Pancreas (tissue), 10 donors: ENCODE measurements at regions not wholly inside any gene's neighbourhood (a gene's known extent, or its start where the extent isn't known, plus 50 kb on each side); places are given as distances from the start of the nearest gene placed in this dataset.

Experiments used
- ATAC-seq, 4 donors: fragments of 200-7000 bp; cut with Tn5 transposase; one replicate each; pipeline versions ENCODE4 v1.8.0 to v1.9.1; 2020; ENCODE audit warnings: mild to moderate bottlenecking in 4 of 4, moderate library complexity in 4 of 4
- DNase-seq, 6 donors: peaks; one replicate each; pipeline ENCODE4 v3.0.0-alpha.2; 2020
- FAIRE-seq: peaks from 2 replicates; lab custom pipeline; 2012; peaks lifted over from hg19 to GRCh38; lab: Jason Lieb, UNC
- H3K27ac ChIP-seq, 4 donors: fragments of 200-600 bp; sonication (generic); 1 replicate in 3 of 4; 2 replicates in 1 of 4; pipeline versions ENCODE4 v1.5.0 to v1.8.0; 2020
- H3K27me3 ChIP-seq, 4 donors: fragments of 200-600 bp; one replicate each; pipeline ENCODE4 v1.8.0; 2021
- H3K36me3 ChIP-seq, 3 donors: fragments of 200-600 bp; sonication (generic) in 1 of 3; one replicate each; pipeline versions ENCODE4 v1.5.0 to v1.8.0; 2020 to 2021
- H3K4me1 ChIP-seq, 3 donors: fragments of 200-600 bp; one replicate each; pipeline ENCODE4 v1.8.0; 2021
- H3K4me3 ChIP-seq, 4 donors: fragments of 200-600 bp; sonication (generic) in 2 of 4; one replicate each; pipeline versions ENCODE4 v1.5.0 to v1.8.0; 2020 to 2021
- H3K9me3 ChIP-seq, 4 donors: fragments of 200-600 bp; one replicate each; pipeline ENCODE4 v1.8.0; 2021
- WGBS, 2 donors: extraction: QIAGEN DNeasy Blood & Tissue Kit; methylation state at CpG; one replicate each; pipeline ENCODE4 v1.1.7; 2013; 5-methylcytosine and 5-hydroxymethylcytosine counted together
- intact Hi-C, 3 donors: fragments of 100-400 bp; cut with DNase I; formaldehyde crosslinking; loops; one replicate each; pipeline versions ENCODE4 v1.11.1 to v1.14.2; 2022
- TF ChIP-seq, protein P1 (sequence below), 4 donors: fragments of 200-600 bp; sonication (generic) in 3 of 4; IDR thresholded peaks; one replicate each; pipeline versions ENCODE4 v1.5.0 to v1.8.0; 2021; ENCODE audit warnings: antibody characterized with exemption in 4 of 4
- donor health status: healthy with polysubstance abuse.
- donor health status: DM: no; HTN: no; CAD: no; lungs with moderate emphysema.
- donor health status: DM: no; HTN: no; CAD: no.
- donor health status: control.
- donor health status: control.
- donor health status: Bipolar disorder and iron deficiency.
- donor health status: DM: yes; HTN: yes; CAD: no.
- donor health status: DM: no; HTN: no; CAD: no.
- donor health status: DM: no; HTN: no; CAD: no.
- donor health status: DM: yes; HTN: yes; CAD: no.

- no peaks in the 10 kb centered on the region for H3K9me3 ChIP-seq
- H3K4me3 ChIP-seq, result no peak overlapping the region
- no peak for ATAC-seq
- H3K36me3 ChIP-seq, result no peaks in the 10 kb centered on the region
- no peaks in the 10 kb centered on the region for H3K4me1 ChIP-seq
- intact Hi-C loops, result no loop called here
- TF ChIP-seq, protein P1, sequence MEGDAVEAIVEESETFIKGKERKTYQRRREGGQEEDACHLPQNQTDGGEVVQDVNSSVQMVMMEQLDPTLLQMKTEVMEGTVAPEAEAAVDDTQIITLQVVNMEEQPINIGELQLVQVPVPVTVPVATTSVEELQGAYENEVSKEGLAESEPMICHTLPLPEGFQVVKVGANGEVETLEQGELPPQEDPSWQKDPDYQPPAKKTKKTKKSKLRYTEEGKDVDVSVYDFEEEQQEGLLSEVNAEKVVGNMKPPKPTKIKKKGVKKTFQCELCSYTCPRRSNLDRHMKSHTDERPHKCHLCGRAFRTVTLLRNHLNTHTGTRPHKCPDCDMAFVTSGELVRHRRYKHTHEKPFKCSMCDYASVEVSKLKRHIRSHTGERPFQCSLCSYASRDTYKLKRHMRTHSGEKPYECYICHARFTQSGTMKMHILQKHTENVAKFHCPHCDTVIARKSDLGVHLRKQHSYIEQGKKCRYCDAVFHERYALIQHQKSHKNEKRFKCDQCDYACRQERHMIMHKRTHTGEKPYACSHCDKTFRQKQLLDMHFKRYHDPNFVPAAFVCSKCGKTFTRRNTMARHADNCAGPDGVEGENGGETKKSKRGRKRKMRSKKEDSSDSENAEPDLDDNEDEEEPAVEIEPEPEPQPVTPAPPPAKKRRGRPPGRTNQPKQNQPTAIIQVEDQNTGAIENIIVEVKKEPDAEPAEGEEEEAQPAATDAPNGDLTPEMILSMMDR (IDR thresholded peaks at IDR 0.05), result no peak
- DNase-seq, result no peak
- WGBS, 2 donors, result 59 to 74% methylated on average over 9 of the region's 9 CpGs
- no peaks in the 10 kb centered on the region for H3K27me3 ChIP-seq
- FAIRE-seq, result no peak
- no peak overlapping the region for H3K27ac ChIP-seq
These were observed 641.2 kb upstream of the VSTM2A start for GRCh38 chr7:53900856-53901528.

GRCh38 chr7:53904355-53904754, 637.8 kb upstream of the VSTM2A start:
- Histone ChIP-seq H3K4me3 (no peak overlapping the region), H3K4me1 (no peaks in the 10 kb centered on the region), H3K27me3 (no peaks in the 10 kb centered on the region), H3K9me3 (no peaks in the 10 kb centered on the region), H3K27ac (no peak overlapping the region), H3K36me3 (no peaks in the 10 kb centered on the region)
- intact Hi-C loops, result no loop called here
- DNase-seq (no peak), ATAC-seq (no peak), FAIRE-seq (no peak)
- TF ChIP-seq, protein P1 (IDR thresholded peaks at IDR 0.05), result no peak
- WGBS, 2 donors, result 30 to 52% methylated on average over 3 of the region's 3 CpGs

- H3K4me1 ChIP-seq, result no peaks in the 10 kb centered on the region
- WGBS, 2 donors, result 49 to 62% methylated on average over 5 of the region's 5 CpGs
- no peak for ATAC-seq
- H3K9me3 ChIP-seq, result no peaks in the 10 kb centered on the region
- intact Hi-C loops, result no loop called here
- FAIRE-seq, result no peak
- no peaks in the 10 kb centered on the region for H3K36me3 ChIP-seq
- no peak overlapping the region for H3K27ac ChIP-seq
- no peaks in the 10 kb centered on the region for H3K27me3 ChIP-seq
- no peak for DNase-seq
- no peak overlapping the region for H3K4me3 ChIP-seq
- TF ChIP-seq, protein P1 (IDR thresholded peaks at IDR 0.05), result no peak
These were observed 624.5 kb upstream of the VSTM2A start for GRCh38 chr7:53917637-53918036.

DNA sequence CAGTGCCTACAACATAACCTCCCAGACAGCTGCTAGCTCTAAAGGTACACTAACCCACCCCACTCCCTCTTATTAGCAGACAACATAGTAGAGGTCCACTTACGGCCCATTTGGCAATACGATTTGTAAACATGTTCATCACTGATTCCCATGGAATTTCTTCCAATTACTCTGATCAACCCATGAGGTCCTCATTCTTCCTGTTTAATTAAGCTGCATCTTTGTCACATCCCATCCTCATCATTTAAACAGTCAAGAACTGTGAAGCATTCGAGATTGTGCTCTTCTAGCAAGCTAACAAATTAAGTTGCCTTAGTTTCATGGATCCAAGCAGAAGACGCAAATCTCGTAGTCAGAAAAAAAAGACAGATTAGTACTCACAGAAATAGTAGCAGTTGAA, 622.2 kb upstream of the VSTM2A start:
- H3K27ac ChIP-seq, result no peak overlapping the region
- no peak overlapping the region for H3K4me3 ChIP-seq
- no peaks in the 10 kb centered on the region for H3K9me3 ChIP-seq
- intact Hi-C loops, result no loop called here
- no peaks in the 10 kb centered on the region for H3K36me3 ChIP-seq
- TF ChIP-seq, protein P1 (IDR thresholded peaks at IDR 0.05), result no peak
- WGBS, 2 donors, result 62% methylated on average over 5 of the region's 5 CpGs
- H3K4me1 ChIP-seq, result no peaks in the 10 kb centered on the region
- DNase-seq (no peak), FAIRE-seq (no peak), ATAC-seq (no peak)
- H3K27me3 ChIP-seq, result no peaks in the 10 kb centered on the region

DNA sequence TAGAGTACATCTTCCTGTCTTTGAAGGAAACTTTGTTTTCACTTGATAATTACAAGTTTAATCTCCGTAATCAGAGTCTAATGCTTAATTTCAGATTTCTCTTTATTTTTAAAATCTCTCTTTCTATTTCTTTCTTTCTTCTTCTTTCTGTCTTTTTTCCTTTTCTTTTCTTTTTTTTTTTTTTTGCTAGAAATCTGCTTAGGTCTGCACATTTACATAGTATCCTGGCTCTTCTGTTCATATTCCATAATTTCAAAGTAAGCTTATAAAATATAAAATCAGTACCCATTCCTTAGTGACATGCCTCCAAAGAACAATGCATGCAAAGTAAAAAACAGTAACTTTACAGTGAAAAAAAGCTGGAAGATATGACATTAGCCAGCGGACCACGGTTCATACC, 601.7 kb upstream of the VSTM2A start:
- 58 to 85% methylated on average over 3 of the region's 3 CpGs for WGBS, 2 donors
- ATAC-seq, result no peak
- TF ChIP-seq, protein P1 (IDR thresholded peaks at IDR 0.05), result no peak
- Histone ChIP-seq H3K9me3 (no peaks in the 10 kb centered on the region), H3K27me3 (no peaks in the 10 kb centered on the region), H3K27ac (no peak overlapping the region), H3K4me3 (no peak overlapping the region), H3K36me3 (no peaks in the 10 kb centered on the region), H3K4me1 (no peaks in the 10 kb centered on the region)
- DNase-seq, result no peak
- intact Hi-C loops, result no loop called here
- FAIRE-seq, result no peak
